ENCODE measurements at regions not wholly inside any gene's neighbourhood (a gene's known extent, or its start where the extent isn't known, plus 50 kb on each side); places are given as distances from the start of the nearest gene placed in this dataset.

- in situ Hi-C loops (cut with MboI; ENCODE audit: low sequenced_read_pairs, unreplicated experiment), result no loop called here
- no peak for TF ChIP-seq CTCF (IDR thresholded peaks at IDR 0.05; ENCODE audit: borderline replicate concordance, control extremely low read depth, extremely low read depth, insufficient read depth, missing control alignments)
- DNase-seq (ENCODE audit: low spot score), result no peak
These were observed 145.1 kb downstream of the ADRA2A start for GRCh38 chr10:111221682-111222480.

- no peak for TF ChIP-seq CTCF (IDR thresholded peaks at IDR 0.05; ENCODE audit: borderline replicate concordance, control extremely low read depth, extremely low read depth, insufficient read depth, missing control alignments)
- no peak for DNase-seq (ENCODE audit: low spot score)
- in situ Hi-C loops (cut with MboI; ENCODE audit: low sequenced_read_pairs, unreplicated experiment), result no loop called here
These were observed 146.1 kb downstream of the ADRA2A start for GRCh38 chr10:111222961-111223360.

- in situ Hi-C loops (cut with MboI; ENCODE audit: low sequenced_read_pairs, unreplicated experiment), result no loop called here
- TF ChIP-seq CTCF (IDR thresholded peaks at IDR 0.05; ENCODE audit: borderline replicate concordance, control extremely low read depth, extremely low read depth, insufficient read depth, missing control alignments), result no peak
- no peak for DNase-seq (ENCODE audit: low spot score)
These were observed 154.9 kb downstream of the ADRA2A start for GRCh38 chr10:111231779-111232178.

- in situ Hi-C loops (cut with MboI; ENCODE audit: low sequenced_read_pairs, unreplicated experiment), result no loop called here
- DNase-seq (ENCODE audit: low spot score), result no peak
- TF ChIP-seq CTCF (IDR thresholded peaks at IDR 0.05; ENCODE audit: borderline replicate concordance, control extremely low read depth, extremely low read depth, insufficient read depth, missing control alignments), result no peak
These were observed 156.6 kb downstream of the ADRA2A start for GRCh38 chr10:111233439-111233838.

- no peak for DNase-seq (ENCODE audit: low spot score)
- in situ Hi-C loops (cut with MboI; ENCODE audit: low sequenced_read_pairs, unreplicated experiment), result no loop called here
- no peak for TF ChIP-seq CTCF (IDR thresholded peaks at IDR 0.05; ENCODE audit: borderline replicate concordance, control extremely low read depth, extremely low read depth, insufficient read depth, missing control alignments)
These were observed 157.5 kb downstream of the ADRA2A start for GRCh38 chr10:111234234-111234913.

GRCh38 chr10:111234914-111235302 is 158.1 kb downstream of the ADRA2A start:
- TF ChIP-seq CTCF (IDR thresholded peaks at IDR 0.05; ENCODE audit: borderline replicate concordance, control extremely low read depth, extremely low read depth, insufficient read depth, missing control alignments), result no peak
- no peak for DNase-seq (ENCODE audit: low spot score)
- in situ Hi-C loops (cut with MboI; ENCODE audit: low sequenced_read_pairs, unreplicated experiment), result no loop called here

All from GM13976 (cell line).